Fibroblast of the aortic adventitia (primary cell): ENCODE measurements at regions not wholly inside any gene's neighbourhood (a gene's known extent, or its start where the extent isn't known, plus 50 kb on each side); places are given as distances from the start of the nearest gene placed in this dataset.
"Not testable (repeated sequence)": the region's sequence is repeated elsewhere in the genome, so short reads cannot be mapped to it uniquely, and the experiment has no call there.

Source experiments
- DNase-seq: peaks from one replicate; pipeline ENCODE4 v3.0.0-alpha.2; 2010; ENCODE audit warnings: low read depth
- H3K4me3 ChIP-seq: 2 replicates; pipeline ENCODE4 v1.5.1; 2011; ENCODE audit warnings: low read depth, mild to moderate bottlenecking, control low read depth, low read length, moderate library complexity
- CTCF ChIP-seq: IDR thresholded peaks from 2 replicates; pipeline ENCODE4 v1.5.1; 2011; ENCODE audit warnings: mild to moderate bottlenecking, low read length, control low read depth, inconsistent platforms; ENCODE audit not compliant: insufficient read depth

DNA sequence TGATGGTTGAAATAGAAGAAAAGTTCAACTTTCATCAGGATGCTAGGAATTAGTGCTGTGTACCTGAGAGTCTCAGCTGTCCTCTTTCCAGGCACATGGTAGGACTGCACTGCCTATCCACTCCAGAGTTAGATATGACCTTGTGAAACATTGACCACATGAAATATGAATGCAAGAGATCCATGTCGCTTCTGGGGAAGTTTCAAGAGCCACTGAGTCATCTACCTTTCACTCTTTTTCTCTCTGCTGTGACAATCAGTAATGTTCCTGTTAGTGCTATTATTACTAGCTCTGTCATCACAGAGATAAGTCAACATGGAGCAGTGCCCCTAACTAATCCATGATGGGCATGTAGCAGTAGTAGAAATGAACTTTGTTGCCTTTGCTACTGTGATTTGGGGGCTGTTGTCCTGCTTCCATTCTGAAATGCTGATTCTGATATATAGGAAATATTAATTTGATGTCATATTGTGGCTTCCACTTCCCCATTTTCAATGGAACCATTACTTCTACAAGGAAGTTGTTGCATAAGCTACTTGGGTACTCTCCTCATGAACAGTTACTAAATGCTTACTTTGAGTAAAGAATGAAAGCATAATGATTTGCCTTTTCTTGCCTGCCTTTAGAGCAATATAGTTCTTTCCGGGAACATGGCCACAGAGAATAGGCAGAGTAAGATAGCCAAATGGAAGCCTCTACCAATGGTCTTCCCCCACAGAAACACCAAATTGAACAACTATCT lies 192.8 kb upstream of the ZNF521 start:
- no peak overlapping the region for H3K4me3 ChIP-seq
- DNase-seq = no peak
- no peak for TF ChIP-seq CTCF

DNA sequence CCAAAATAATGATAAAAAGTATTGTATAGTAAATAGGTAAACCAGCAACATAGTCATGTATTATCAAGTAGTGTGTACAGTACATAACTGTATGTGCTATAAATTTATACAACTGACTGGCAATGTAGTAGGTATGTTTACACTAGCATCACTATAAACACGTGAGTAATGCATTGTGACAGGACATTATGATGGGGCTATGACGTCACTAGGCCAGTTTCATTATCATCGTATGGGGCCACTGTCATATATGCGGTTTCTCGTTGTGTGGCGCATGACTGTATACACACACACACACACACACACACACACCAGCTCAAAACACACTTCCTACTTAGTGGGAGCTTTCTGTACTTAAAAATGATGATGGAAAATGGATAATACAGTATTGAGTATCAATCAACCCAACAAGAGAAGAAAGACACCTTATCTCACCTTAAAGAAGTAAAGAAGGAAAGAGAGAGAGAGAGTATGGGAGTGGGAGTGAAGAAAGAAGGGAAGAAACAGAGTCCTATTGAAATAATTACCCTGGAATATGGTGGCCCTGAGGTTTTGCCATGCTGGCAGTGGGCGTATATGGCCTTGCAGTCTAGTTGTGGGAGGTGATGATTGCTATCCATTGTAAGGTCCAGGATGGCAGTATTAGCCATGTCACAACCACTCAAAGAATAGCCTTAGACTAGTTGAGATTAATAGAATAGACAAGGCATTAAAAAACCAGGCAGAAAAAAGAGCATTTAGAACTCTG lies 186.4 kb upstream of the ZNF521 start:
- no peak overlapping the region for H3K4me3 ChIP-seq
- DNase-seq = no peak
- no peak for TF ChIP-seq CTCF

DNA sequence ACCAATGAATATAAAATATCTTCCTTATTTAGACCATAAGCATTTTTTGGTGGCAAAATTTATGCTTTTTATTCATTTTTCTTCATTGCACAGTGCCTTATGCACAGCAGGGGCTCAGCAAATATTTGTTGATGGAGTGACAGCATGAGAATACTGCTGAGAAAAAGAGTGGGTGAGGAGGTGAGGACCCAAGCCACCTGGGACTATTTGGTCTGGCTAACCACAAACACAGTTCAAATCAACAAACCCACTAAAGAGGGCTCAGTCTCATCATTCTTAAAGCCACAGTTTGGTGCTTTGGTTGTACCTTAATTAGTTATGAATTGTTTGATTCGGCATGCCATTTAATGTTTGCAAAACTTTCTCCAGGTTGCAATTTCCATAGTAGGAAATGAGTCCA lies 183.5 kb upstream of the ZNF521 start:
- H3K4me3 ChIP-seq = no peak overlapping the region
- DNase-seq = no peak
- TF ChIP-seq CTCF = no peak

GRCh38 chr18:25534401-25534800 lies 182.4 kb upstream of the ZNF521 start:
- no peak for DNase-seq
- no peak overlapping the region for H3K4me3 ChIP-seq
- TF ChIP-seq CTCF = no peak

DNA sequence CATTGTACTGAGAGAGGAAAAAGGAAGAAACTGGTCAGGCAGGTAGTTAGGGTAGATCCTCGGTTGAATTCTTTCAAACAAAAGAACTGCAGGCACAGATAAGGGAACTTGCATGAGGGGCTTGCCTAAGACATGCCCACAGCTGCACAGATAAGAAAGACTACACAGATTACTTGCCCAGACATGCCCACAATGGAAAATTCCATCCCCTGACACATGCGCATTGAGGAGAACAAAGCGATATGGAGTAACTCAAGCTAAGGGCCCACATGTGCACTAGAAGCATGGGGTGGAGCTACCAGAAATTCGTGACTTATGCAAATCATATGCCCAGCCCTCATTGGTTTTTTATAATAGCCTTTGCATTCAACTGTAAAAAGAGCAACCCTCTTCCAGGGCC lies 181.3 kb upstream of the ZNF521 start:
- TF ChIP-seq CTCF = no peak
- no peak overlapping the region for H3K4me3 ChIP-seq
- DNase-seq = no peak

DNA sequence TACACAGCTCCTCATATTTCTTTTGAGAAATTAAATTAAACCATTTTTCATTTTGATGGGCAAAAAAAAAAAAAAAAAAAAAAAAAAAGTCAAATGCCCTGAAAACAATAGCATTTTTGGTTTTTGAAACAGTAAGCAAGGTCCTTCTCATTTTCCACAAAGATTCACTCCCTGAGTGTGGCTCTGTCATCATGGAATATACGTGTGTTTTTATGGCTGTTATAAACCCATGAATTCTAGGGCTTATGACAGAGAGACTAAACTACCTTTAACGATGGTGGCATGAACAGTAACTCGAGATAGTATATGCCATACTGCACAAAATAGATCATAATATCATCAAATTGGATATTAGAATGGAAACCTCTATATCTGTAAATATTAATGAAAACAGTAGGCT lies 179.2 kb upstream of the ZNF521 start:
- DNase-seq = no peak
- TF ChIP-seq CTCF = no peak
- H3K4me3 ChIP-seq = no peak overlapping the region

- DNase-seq, H3K4me3 ChIP-seq: not testable (repeated sequence)
Observed at GRCh38 chr18:25525789-25526188, 173.8 kb upstream of the ZNF521 start.
